ENCODE measurements at regions not wholly inside any gene's neighbourhood (a gene's known extent, or its start where the extent isn't known, plus 50 kb on each side); places are given as distances from the start of the nearest gene placed in this dataset.

DNA sequence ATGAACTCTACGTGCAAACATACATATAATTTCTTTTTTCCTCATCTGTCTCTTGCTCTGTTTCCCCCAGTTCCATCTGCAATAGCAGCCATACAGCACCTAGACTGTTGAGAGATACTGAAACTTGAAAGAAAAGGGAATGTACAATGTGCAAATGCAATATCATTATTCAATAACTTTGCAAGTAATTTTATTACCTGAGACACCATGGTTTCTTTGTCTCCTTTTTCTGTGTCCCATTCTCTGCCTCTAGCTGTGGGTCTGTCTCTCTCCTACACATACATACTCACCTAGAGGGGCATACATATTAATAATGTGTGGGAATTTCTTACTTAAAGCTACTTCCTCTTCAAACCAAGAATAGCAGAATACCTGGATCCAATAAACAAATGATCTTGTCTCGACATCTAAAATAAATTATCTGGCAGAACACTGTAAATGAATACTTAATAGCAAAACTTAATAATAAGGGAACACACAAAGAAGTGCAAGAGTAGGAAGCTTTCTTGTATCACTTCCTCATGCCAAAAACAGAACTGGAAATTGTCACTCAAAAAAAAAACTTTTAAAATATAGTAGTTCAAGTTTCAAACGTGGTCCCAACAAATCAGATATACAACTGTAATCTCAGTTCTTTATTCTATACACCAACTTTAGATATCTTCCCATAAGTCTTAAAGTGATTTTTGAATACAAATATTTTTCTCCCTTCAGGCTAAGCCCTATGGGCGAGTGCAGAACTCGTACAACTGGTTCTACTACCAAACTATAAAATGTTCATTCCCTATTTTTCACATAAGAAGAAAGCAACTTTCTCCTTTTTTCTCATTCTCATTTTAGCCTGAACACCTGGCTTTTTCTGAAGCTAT is 194.6 kb downstream of the NRIP1 start:
- no peak for DNase-seq (ENCODE audit: low spot score)

DNA sequence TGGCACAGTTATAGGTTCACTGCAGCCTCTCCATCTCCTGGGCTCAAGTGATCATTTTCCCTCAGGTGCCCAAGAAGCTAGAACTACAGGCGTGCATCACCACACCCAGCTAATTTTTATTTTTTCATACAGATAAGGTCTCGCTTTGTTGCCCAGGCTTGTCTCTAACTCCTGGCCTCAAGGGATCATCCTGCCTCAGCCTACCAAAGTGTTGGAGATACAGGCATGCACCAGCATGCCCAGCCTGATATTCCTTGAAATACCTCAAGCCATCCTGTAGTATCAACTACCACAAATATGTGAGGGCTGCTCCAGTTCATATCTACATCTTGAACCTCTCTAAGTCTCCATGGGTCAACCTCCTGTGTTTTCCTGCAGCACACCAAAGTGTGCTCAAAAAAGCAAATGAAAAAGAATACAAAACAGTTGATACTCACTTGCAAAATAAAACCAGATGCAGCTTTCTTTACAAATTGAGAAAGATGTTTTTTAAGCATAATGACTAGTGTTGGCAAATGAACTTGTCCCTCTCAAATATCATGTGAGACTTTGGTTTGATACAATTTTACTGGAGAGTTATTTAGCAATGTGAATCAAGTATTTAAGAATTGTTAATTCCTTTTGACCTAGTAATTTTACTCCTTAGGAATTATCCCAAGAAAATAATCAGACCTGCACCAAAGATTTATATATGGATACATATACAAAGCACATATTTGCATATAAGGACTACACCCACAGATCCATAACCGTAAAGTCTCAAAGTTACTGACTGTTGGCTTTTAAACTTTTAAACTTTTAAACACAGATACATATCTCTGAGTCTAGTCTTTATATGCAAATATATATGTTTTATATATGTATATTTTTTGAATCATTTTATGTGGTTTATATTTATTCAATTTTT is 197.7 kb downstream of the NRIP1 start:
- DNase-seq (ENCODE audit: low spot score) = no peak

GRCh38 chr21:14864211-14865021 is 200.4 kb downstream of the NRIP1 start:
- DNase-seq (ENCODE audit: low spot score) = peak; percentile 74

- DNase-seq (ENCODE audit: low spot score) = no peak
These were observed 201.0 kb downstream of the NRIP1 start for GRCh38 chr21:14863745-14864210.

DNA sequence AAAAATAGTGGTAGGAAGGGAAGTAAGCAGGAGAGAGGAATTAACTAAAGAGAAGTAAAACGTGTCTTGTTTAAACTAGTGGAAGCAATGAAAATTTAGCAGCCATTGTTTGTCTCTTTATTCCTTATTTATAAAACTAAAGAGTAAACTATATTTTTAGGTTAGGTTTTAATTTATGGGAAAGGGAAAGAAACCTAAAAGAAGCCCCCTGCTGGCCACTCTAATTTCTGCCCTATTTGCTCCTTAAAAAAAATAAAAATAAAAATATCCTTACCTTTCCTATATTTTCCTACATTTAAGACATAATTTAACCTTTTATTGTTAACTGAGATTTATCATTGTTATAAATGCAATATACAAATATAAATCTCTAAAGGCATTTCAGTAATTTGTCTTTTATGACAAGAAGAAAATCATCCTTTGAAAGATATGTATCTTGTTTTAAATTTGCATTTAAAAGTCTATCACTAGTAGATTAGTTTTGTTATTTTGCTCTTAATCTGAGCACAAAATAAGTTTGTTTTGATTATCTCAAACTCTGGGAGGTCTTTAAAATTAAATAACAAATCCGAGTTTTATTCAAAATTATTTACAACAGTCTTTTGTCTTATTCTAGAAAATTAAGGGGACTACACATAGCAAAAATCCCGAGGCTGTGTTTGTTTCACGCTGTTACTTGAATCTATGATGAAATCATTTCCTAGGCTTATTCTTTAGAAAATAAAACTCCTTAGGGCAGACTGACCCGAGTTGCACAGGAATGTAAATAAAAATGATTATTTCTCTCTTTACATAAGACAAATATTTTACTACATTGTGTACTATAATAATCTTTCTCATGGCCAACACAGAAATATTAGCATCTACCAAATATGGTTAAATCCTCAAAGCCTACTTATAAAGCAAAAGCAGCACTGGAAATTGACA is 201.7 kb downstream of the NRIP1 start:
- peak; percentile 15 for DNase-seq (ENCODE audit: low spot score)

DNA sequence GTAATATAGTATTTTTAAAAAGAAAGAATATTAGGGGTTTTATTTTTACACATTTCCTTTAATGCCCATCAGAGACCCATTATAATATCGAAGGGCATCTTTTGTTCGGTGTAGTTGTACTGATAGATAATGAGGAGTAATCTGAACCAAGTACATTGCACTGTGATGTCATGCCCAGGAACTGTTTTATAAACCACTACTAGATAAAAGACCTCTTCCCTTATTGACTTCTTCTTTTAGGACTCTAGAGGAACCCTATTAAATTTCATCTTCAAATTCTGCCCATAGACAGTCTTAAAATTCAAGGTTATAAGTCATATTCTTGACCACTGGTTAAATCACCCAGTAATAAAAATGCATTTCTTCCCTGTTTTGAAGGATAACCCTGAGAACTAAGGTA is 206.5 kb downstream of the NRIP1 start:
- no peak for DNase-seq (ENCODE audit: low spot score)

DNA sequence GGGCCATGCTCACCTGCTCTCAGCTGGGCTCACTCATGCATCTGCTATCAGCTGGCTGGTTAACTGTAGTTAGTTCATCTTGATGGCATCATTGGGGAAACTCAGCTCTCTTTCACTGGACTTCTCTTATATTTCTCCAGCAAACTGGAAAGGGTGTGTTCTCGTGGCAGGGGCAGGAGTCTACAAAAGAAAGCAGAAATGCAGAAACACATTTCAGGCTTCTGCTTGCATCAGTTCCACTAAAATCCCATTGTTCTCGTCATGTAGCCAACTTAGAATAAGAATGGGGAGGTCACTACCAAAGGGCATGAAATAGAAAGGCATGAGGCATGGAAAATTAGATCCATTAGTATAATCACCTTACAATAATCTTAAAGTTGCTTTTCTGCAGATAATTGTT is 207.3 kb downstream of the NRIP1 start:
- no peak for DNase-seq (ENCODE audit: low spot score)

DNA sequence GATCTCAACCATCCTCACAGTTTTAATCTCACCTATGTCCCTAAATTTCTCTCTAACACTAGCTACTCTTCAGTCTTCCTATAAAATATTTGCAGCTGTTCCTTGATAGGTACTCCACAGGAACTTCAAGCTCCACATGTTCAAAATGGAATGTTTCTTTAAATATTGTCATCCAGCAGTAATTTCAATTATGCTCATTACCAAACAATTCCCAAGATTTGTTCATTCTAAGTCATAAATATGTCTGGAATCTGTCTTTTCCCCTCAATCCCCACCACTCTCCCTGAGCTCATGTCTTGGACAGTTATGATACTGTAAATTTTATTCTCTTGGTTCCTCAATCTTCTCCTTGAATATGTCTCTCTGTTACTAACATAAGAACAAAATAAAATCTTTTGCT is 214.4 kb downstream of the NRIP1 start:
- peak; percentile 28 for DNase-seq (ENCODE audit: low spot score)

DNA sequence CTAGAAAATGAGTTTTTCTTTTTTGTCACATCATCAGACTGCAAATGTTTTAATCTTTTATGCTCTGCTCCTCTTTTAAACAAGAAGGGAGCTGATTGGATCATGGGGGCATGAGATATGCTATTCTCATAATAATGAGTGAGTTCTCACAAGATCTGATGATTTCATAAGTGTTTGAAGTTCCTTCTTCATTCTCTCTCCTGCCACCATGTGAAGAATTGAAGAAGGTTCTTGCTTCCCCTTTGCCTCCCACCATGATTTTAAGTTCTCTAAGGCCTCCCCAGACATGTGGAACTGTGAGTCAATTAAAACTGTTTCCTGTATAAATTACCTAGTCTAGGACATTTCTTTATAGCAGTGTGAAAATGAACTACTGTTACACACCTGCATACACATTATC is 218.2 kb downstream of the NRIP1 start:
- DNase-seq (ENCODE audit: low spot score) = no peak

DNA sequence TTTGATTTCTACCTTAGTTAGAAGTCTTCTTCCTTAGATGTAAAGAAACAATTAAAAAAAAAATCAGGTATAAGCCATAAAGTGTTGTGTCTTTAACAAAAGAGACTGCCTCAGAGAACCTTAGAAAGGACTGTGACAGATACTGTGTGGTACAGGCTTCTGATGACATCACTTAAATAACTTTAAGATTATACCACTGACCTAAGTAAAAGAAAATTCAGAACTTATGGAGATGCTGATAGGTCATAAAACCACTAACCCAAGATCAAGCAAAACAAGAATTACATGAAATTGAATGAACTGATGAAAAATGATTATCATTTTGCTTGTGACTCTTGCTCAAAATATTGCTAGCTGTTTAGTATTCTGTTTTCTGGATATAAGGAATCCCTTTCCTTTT is 220.8 kb downstream of the NRIP1 start:
- DNase-seq (ENCODE audit: low spot score) = no peak

DNA sequence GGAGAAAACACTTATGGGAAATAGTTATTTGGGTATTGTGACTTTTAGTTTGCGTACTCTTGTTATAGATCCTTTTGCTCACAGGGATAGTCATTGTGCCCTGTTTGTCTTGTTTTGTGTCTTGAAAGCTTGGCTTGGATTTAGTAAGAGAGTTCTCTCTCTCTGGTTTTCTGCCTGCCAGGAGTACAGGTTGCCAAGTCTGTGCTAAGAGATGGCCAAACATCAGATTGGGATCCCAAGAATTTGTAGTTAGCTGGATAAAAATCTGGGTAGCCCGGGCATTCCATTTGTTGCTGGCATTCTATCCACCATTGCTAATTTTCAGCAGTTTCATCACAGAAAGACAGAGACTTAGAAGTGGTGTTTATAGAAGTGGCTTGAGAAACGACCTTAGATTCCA is 222.2 kb downstream of the NRIP1 start:
- peak; percentile 40 for DNase-seq (ENCODE audit: low spot score)

GRCh38 chr21:14841511-14842472 is 223.0 kb downstream of the NRIP1 start:
- no peak for DNase-seq (ENCODE audit: low spot score)

- DNase-seq (ENCODE audit: low spot score) = no peak
These were observed 226.4 kb downstream of the NRIP1 start for GRCh38 chr21:14838400-14838799.

DNA sequence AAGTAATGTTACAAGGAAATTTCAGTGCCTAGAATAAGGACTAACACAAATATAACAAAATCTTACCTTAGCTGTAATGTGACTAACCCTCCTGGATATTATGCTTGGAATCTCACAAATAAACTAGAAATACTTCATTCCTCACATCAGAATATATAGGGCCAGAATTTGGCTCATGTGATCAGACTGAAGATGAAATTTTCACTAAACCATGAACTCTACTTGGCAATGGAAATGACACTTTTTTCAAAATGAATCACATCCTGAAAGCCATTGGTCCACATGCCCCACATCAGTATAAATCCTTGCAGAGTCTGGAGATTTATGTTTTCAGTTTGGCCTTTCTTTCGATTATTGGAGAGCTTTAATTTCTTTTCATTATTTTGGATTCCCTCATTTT is 227.8 kb downstream of the NRIP1 start:
- no peak for DNase-seq (ENCODE audit: low spot score)

- DNase-seq (ENCODE audit: low spot score) = no peak
These were observed 231.0 kb downstream of the NRIP1 start for GRCh38 chr21:14833666-14834351.

GRCh38 chr21:14833241-14833640 is 231.6 kb downstream of the NRIP1 start:
- no peak for DNase-seq (ENCODE audit: low spot score)

- DNase-seq (ENCODE audit: low spot score) = no peak
These were observed 234.5 kb downstream of the NRIP1 start for GRCh38 chr21:14830307-14830706.

GRCh38 chr21:14829685-14830084 is 235.1 kb downstream of the NRIP1 start:
- no peak for DNase-seq (ENCODE audit: low spot score)

GRCh38 chr21:14827468-14827867 is 237.3 kb downstream of the NRIP1 start:
- no peak for DNase-seq (ENCODE audit: low spot score)

Data from AG20443 (cell line).